HCT116 (cell line): ENCODE measurements at regions not wholly inside any gene's neighbourhood (a gene's known extent, or its start where the extent isn't known, plus 50 kb on each side); places are given as distances from the start of the nearest gene placed in this dataset.

Experiments
- ATF3 ChIP-seq: IDR thresholded peaks from 2 replicates; pipeline ENCODE4 v1.6.1; 2012
- CTCF ChIP-seq, 3 experiments: fragments of 200-600 bp in 1 of 3; sonication (generic) in 1 of 3; IDR thresholded peaks in 2 of 3; conservative IDR thresholded peaks in 1 of 3; 2 replicates each; pipeline ENCODE4 v1.5.1; 2012 to 2017; ENCODE audit warnings: low read depth in 2 of 3, low read length in 2 of 3, antibody characterized with exemption in 1 of 3, borderline replicate concordance in 1 of 3, control low read depth in 1 of 3, mild to moderate bottlenecking in 1 of 3, mixed read lengths in 1 of 3, mixed run types in 1 of 3, moderate library complexity in 1 of 3; ENCODE audit not compliant: insufficient read depth in 1 of 3
- EZH2 ChIP-seq: fragments of 200-600 bp; sonication (generic); IDR thresholded peaks from 2 replicates; pipeline ENCODE4 v1.6.1; 2017; ENCODE audit warnings: antibody characterized with exemption, mixed run types
- POLR2A ChIP-seq: IDR thresholded peaks from 2 replicates; pipeline ENCODE4 v1.7.0; 2011; ENCODE audit warnings: borderline replicate concordance; ENCODE audit not compliant: insufficient read depth, insufficient read length; ENCODE audit errors: extremely low read depth
- POLR2AphosphoS5 ChIP-seq: IDR thresholded peaks from 2 replicates; pipeline ENCODE4 v1.6.1; 2011; ENCODE audit warnings: mild to moderate bottlenecking, low read depth, low read length, moderate library complexity
- RAD21 ChIP-seq: IDR thresholded peaks from 2 replicates; pipeline ENCODE4 v1.6.1; 2012; ENCODE audit warnings: low read depth, mild to moderate bottlenecking
- REST ChIP-seq: IDR thresholded peaks from 2 replicates; pipeline ENCODE4 v1.6.1; 2012; ENCODE audit warnings: low read depth
- SIN3A ChIP-seq: IDR thresholded peaks from 2 replicates; pipeline ENCODE4 v1.6.1; 2012; ENCODE audit warnings: low read depth
- TCF7L2 ChIP-seq: IDR thresholded peaks from 2 replicates; pipeline ENCODE4 v1.7.0; 2011; ENCODE audit warnings: borderline replicate concordance, inconsistent platforms; ENCODE audit not compliant: insufficient read depth, insufficient read length; ENCODE audit errors: extremely low read depth
- YY1 ChIP-seq: IDR thresholded peaks from 2 replicates; pipeline ENCODE4 v1.6.1; 2011; ENCODE audit warnings: low read length, low read depth, moderate library complexity, mild to moderate bottlenecking; ENCODE audit not compliant: insufficient replicate concordance; ENCODE audit errors: extremely low read depth
- ZNF274 ChIP-seq: fragments of 200-500 bp; sonication (Bioruptor generic); IDR thresholded peaks from 2 replicates; pipeline ENCODE4 v1.6.1; 2014; ENCODE audit warnings: mild to moderate bottlenecking, low read depth, low read length, inconsistent platforms
- TF ChIP-seq, protein P1 (sequence below): IDR thresholded peaks from 2 replicates; pipeline ENCODE4 v1.6.1; 2012

- TF ChIP-seq YY1, result no peak
- TF ChIP-seq CTCF (IDR thresholded peaks at IDR 0.05 in 2 of 3, conservative IDR thresholded peaks at IDR 0.05 in 1 of 3; ENCODE audit: borderline replicate concordance in 1 of 3, insufficient read depth in 1 of 3, low read depth in 2 of 3, low read length in 2 of 3), result no peak
- TF ChIP-seq POLR2A, result no peak
- no peak for TF ChIP-seq TCF7L2
- TF ChIP-seq POLR2AphosphoS5, result no peak
- no peak for TF ChIP-seq RAD21
- no peak for TF ChIP-seq ZNF274
- TF ChIP-seq REST, result no peak
- TF ChIP-seq, protein P1, sequence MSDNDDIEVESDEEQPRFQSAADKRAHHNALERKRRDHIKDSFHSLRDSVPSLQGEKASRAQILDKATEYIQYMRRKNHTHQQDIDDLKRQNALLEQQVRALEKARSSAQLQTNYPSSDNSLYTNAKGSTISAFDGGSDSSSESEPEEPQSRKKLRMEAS, result no peak
- no peak for TF ChIP-seq EZH2
- TF ChIP-seq SIN3A, result no peak
- TF ChIP-seq ATF3, result no peak
Measured at GRCh38 chr4:54593795-54594322, 63.9 kb upstream of the KIT start.
